ENCODE measurements at regions not wholly inside any gene's neighbourhood (a gene's known extent, or its start where the extent isn't known, plus 50 kb on each side); places are given as distances from the start of the nearest gene placed in this dataset.

- TF ChIP-seq CTCF (IDR thresholded peaks at IDR 0.05; ENCODE audit: insufficient read depth, low read depth, low read length) (no peak), EZH2 (IDR thresholded peaks at IDR 0.05; ENCODE audit: insufficient read depth, low read length) (no peak)
Observed at GRCh38 chr18:76640438-76640837, 145.4 kb upstream of the ZNF516 start.

Data from astrocyte (in vitro differentiated cells and primary cell).